ENCODE measurements at regions not wholly inside any gene's neighbourhood (a gene's known extent, or its start where the extent isn't known, plus 50 kb on each side); places are given as distances from the start of the nearest gene placed in this dataset.

DNA sequence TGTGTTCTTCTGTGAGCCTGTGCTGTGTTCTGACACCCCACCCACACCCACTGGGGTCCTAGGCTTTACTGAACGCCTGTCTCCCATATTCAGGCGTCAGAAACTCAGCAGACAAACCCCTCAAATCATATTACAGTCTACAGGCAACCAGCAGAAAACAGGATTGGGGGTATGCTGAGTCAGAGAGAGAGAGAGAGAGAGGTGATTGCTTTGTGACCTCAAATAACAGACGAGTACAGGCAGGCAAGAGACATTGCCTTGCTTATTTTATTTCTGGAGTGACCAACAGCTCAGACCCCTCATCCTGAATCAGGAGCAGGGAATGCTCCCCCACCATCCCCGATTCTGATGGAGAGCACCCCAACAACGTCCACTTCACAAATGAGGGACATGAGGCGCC, 473.9 kb downstream of the PMP22 start:
- DNase-seq (ENCODE audit: low read depth): no peak
- TF ChIP-seq, protein P1, sequence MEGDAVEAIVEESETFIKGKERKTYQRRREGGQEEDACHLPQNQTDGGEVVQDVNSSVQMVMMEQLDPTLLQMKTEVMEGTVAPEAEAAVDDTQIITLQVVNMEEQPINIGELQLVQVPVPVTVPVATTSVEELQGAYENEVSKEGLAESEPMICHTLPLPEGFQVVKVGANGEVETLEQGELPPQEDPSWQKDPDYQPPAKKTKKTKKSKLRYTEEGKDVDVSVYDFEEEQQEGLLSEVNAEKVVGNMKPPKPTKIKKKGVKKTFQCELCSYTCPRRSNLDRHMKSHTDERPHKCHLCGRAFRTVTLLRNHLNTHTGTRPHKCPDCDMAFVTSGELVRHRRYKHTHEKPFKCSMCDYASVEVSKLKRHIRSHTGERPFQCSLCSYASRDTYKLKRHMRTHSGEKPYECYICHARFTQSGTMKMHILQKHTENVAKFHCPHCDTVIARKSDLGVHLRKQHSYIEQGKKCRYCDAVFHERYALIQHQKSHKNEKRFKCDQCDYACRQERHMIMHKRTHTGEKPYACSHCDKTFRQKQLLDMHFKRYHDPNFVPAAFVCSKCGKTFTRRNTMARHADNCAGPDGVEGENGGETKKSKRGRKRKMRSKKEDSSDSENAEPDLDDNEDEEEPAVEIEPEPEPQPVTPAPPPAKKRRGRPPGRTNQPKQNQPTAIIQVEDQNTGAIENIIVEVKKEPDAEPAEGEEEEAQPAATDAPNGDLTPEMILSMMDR (IDR thresholded peaks at IDR 0.05; ENCODE audit: control insufficient read depth, insufficient read depth, low read depth, low read length, missing control alignments): no peak
- H3K4me3 ChIP-seq (ENCODE audit: control insufficient read depth, low read depth, low read length): no peak overlapping the region

DNA sequence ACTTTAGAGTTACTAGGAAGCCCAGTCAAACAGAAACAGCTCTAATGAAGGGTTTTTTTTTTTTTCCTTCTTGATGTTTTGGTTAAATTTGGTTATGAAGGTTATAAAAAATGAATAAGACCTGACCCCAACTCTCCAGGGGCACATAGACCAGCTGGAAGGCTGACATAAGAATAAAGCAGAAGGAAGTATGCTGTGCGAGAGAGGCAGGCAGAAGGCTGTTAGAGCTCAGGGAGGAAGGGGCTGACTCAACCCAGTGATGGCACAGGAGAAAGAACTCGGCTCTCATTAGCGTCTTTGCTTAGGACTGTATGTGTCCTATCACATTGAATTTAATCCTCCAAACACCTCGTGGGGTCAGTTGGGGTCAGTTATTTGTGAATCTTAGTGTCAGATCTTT, 474.6 kb downstream of the PMP22 start:
- TF ChIP-seq, protein P1 (IDR thresholded peaks at IDR 0.05; ENCODE audit: control insufficient read depth, insufficient read depth, low read depth, low read length, missing control alignments): no peak
- no peak for DNase-seq (ENCODE audit: low read depth)
- H3K4me3 ChIP-seq (ENCODE audit: control insufficient read depth, low read depth, low read length): no peak overlapping the region

DNA sequence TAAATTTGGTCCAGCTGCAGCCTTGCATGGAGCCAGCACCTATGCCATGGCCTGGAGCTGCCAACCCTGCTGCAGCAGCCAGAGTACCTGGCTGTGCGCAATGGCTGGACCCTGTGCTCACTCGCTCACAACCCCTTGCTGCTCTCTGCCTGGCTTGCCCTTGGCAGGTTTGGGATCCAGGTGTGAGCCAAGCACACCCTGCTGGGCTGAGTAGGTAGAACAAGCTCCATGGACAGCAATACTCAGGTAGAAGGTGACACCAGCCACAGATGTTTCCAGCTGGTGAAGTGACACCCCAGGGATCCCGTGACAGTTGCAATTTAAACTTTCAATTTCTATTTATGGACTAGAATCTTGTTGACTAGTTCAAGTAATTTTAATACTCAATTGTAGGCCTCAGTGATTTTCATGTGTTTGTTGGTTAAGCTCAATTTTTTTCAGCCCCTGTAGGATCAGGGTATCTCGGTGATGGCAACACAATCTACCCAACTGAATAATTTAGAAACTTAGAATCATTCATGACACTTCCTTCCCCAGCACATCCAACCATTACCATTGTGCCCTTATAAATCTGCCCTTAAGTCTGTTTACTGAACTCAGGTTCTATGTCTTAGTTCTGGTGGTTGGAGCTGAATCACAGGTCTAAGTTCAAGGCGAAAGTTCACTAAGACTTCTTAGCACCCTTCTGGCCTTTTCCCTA, 480.0 kb downstream of the PMP22 start:
- DNase-seq (ENCODE audit: low read depth): no peak
- no peak overlapping the region for H3K4me3 ChIP-seq (ENCODE audit: control insufficient read depth, low read depth, low read length)
- TF ChIP-seq, protein P1 (IDR thresholded peaks at IDR 0.05; ENCODE audit: control insufficient read depth, insufficient read depth, low read depth, low read length, missing control alignments): peak; percentile 3

DNA sequence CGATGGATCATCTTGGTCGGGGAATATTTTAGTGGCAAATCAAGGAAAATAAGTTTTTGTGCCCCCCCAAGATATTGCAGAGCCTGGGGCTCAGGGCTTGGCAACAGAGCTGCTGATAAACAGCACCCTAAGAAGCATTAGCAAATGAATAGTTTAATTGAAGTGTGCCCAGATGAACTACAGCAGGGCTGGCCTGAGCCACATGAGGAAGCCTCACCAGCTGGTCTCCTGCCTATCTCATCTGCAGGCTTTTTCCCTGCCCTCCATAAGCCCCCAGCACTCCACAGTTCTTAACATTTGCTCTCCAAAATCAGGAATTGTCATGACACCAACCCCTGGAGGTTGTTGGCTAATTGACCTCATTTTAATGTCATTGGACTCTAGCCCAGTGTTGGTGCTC, 480.2 kb downstream of the HS3ST3B1 start:
- no peak overlapping the region for H3K4me3 ChIP-seq (ENCODE audit: control insufficient read depth, low read depth, low read length)
- DNase-seq (ENCODE audit: low read depth): no peak
- TF ChIP-seq, protein P1 (IDR thresholded peaks at IDR 0.05; ENCODE audit: control insufficient read depth, insufficient read depth, low read depth, low read length, missing control alignments): no peak

DNA sequence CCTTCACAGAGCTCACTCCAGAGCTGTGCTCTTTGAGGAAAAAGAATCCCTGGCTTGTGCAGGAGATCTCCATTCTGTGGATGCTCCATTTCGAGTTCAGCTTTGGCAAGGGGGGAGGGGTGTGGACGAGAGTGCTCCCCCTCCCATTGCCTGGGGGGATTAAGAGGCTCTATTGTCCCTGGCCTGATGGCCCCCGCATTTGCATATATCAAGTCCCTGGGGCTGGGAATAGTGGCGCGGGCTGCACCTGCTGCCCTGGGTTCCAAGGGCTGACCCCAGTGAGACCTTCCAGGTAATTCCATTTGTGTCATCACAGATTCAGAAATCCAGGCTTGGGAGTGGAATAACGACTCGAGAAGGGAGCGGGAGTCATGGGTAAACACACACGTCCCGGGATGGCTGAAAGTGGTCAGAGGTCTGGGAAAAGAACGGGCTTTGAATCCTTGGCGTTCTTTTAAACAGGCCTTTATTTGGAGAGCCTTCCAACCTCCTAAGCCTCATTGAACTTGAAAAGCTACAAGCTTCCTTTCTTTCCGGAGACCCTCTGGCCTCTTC, 479.3 kb downstream of the HS3ST3B1 start:
- no peak for DNase-seq (ENCODE audit: low read depth)
- no peak overlapping the region for H3K4me3 ChIP-seq (ENCODE audit: control insufficient read depth, low read depth, low read length)
- TF ChIP-seq, protein P1 (IDR thresholded peaks at IDR 0.05; ENCODE audit: control insufficient read depth, insufficient read depth, low read depth, low read length, missing control alignments): no peak

DNA sequence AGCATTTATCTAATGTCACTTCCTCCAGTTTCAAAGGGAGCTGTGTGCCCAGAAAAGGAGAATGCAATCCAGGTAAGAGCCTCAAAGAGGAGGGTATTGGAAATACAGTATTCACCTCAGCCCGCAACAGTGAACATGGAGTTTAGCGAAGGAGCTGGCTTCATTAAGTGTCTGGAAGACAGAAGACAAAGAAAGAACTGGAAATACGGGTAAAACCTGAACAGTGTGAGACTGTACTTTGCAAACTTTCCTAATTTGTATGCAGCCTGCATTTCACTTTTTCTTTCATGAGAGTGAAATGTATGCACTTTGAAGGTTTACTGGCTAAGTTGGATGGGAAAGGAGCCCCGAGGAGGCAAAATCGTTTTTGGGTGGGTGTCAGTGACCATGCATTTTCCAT, 478.4 kb downstream of the HS3ST3B1 start:
- TF ChIP-seq, protein P1 (IDR thresholded peaks at IDR 0.05; ENCODE audit: control insufficient read depth, insufficient read depth, low read depth, low read length, missing control alignments): no peak
- no peak overlapping the region for H3K4me3 ChIP-seq (ENCODE audit: control insufficient read depth, low read depth, low read length)
- no peak for DNase-seq (ENCODE audit: low read depth)
